ENCODE measurements at regions not wholly inside any gene's neighbourhood (a gene's known extent, or its start where the extent isn't known, plus 50 kb on each side); places are given as distances from the start of the nearest gene placed in this dataset.
"Not testable (repeated sequence)": the region's sequence is repeated elsewhere in the genome, so short reads cannot be mapped to it uniquely, and the experiment has no call there.

DNA sequence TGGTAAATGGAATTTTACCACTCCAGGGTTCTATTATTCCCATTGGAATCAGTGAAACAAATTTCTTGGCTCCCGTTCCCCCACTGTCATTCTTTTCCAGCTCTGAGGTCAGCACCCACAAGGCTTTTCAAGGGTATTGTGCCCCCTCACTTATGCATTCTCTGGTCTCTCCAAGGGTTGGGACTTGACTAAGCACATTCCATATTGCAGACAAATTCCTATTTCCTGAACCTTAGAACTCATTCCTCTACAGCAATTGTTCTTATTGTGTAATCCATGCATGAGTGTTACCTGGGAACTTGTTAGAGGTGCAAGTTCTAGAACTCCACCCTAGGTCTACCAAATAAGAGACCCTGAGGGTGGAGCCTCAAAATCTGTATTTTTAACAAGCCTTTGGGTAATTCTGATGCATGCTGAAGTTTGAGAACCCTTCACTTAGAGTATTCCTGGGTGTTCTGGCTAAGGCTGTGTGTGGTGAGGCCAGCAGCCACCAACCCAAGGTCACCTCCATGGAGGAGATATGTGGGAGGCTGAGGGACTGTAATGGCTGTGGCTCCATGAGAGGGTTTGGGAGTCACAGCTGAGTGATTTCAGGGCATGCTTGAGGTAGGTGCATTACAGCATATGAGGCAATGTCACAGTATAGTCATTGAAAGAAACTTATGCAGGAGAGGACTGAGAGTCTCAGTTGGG is 150.9 kb downstream of the TTC6 start:
- Histone ChIP-seq H3K9ac (ENCODE audit: low read depth in 1 of 2, low read length in 2 of 2) (no peak overlapping the region), H3K27me3 (ENCODE audit: control insufficient read depth in 2 of 2, insufficient read depth in 2 of 2, low read length in 2 of 2) (no peaks in the 10 kb centered on the region), H3K27ac (ENCODE audit: low read depth in 2 of 2, low read length in 2 of 2) (no peak overlapping the region), H3K4me1 (ENCODE audit: control insufficient read depth in 2 of 2, insufficient read depth in 2 of 2, low read length in 2 of 2) (no peaks in the 10 kb centered on the region), H3K9me3 (ENCODE audit: control insufficient read depth in 2 of 2, low read length in 2 of 2) (no peaks in the 10 kb centered on the region), H3K4me3 (ENCODE audit: low read length in 2 of 2) (no peak overlapping the region), H3K36me3 (ENCODE audit: control insufficient read depth in 2 of 2, insufficient read depth in 2 of 2, low read length in 2 of 2) (no peaks in the 10 kb centered on the region)

DNA sequence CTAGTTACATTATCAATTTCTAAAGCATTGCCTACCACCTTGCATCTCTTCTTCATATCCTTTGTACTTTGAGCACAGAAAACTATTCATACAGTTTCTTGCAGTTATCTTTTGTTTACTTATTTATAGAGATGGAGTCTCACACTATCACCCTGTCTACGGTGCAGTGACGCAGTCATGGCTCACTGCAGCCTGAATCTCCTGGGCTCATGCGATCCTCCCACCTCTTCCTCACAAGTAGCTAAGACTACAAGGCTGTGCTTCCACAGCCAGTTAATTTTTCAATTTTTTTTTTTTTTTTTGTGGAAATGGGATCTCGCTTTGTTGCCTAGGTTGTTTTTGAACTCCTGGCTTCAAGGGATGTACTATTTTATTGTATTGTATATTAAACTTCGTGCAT is 158.0 kb downstream of the TTC6 start:
- Histone ChIP-seq H3K4me3 (ENCODE audit: low read length in 2 of 2) (no peak overlapping the region), H3K9ac (ENCODE audit: low read depth in 1 of 2, low read length in 2 of 2) (no peak overlapping the region)

DNA sequence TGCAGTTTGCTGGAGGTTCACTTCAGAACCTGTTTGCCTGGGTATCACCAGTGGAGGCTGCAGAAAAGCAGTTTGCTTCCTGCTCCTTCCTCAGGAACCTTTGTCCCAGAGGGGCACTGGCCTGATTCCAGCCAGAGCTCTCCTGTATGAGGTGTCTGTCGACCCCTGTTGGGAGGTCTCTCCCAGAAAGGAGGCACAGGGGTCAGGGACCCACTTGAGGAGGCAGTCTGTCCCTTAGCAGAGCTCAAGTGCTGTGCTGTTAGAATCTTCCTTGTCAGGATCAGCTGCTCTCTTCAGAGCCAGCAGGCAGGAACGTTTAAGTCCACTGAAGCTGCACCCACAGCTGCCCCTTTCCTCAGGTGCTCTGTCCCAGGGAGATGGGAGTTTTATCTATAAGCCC is 164.8 kb downstream of the TTC6 start:
- H3K27me3 ChIP-seq (ENCODE audit: control insufficient read depth in 2 of 2, insufficient read depth in 2 of 2, low read length in 2 of 2); H3K27ac ChIP-seq (ENCODE audit: low read depth in 2 of 2, low read length in 2 of 2); H3K36me3 ChIP-seq (ENCODE audit: control insufficient read depth in 2 of 2, insufficient read depth in 2 of 2, low read length in 2 of 2); H3K9me3 ChIP-seq (ENCODE audit: control insufficient read depth in 2 of 2, low read length in 2 of 2); H3K4me1 ChIP-seq (ENCODE audit: control insufficient read depth in 2 of 2, insufficient read depth in 2 of 2, low read length in 2 of 2); H3K9ac ChIP-seq (ENCODE audit: low read depth in 1 of 2, low read length in 2 of 2); H3K4me3 ChIP-seq (ENCODE audit: low read length in 2 of 2): not testable (repeated sequence)

More for the DNA sequence above, 158.0 kb downstream of the TTC6 start:
- no peaks in the 10 kb centered on the region for H3K4me1 ChIP-seq (ENCODE audit: control insufficient read depth in 2 of 2, insufficient read depth in 2 of 2, low read length in 2 of 2)
- H3K27me3 ChIP-seq (ENCODE audit: control insufficient read depth in 2 of 2, insufficient read depth in 2 of 2, low read length in 2 of 2), result no peaks in the 10 kb centered on the region
- no peaks in the 10 kb centered on the region for H3K9me3 ChIP-seq (ENCODE audit: control insufficient read depth in 2 of 2, low read length in 2 of 2)
- H3K36me3 ChIP-seq (ENCODE audit: control insufficient read depth in 2 of 2, insufficient read depth in 2 of 2, low read length in 2 of 2), result no peaks in the 10 kb centered on the region
- H3K27ac ChIP-seq (ENCODE audit: low read depth in 2 of 2, low read length in 2 of 2), result no peak overlapping the region

DNA sequence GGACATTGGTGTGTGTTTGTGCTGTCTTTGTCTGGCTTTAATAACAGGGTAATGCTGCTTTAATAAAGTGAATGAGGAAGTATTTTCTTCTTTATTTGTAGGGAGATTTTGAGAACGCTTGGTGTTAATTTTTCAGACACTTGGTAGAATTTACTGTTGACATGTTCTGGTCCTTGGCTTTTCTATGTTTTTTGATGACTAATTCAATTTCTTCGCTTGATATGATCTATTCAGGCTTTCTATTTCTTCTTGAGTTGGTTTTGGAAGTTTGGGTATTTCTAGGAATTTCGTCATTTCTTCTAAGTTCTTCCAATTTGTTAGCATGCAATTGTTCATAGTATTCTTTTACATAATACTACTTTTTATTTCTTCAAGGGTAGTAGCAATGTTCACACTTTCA is 167.8 kb downstream of the TTC6 start:
- Histone ChIP-seq H3K4me1 (ENCODE audit: control insufficient read depth in 2 of 2, insufficient read depth in 2 of 2, low read length in 2 of 2) (no peaks in the 10 kb centered on the region), H3K4me3 (ENCODE audit: low read length in 2 of 2) (no peak overlapping the region), H3K27me3 (ENCODE audit: control insufficient read depth in 2 of 2, insufficient read depth in 2 of 2, low read length in 2 of 2) (no peaks in the 10 kb centered on the region), H3K9ac (ENCODE audit: low read depth in 1 of 2, low read length in 2 of 2) (no peak overlapping the region), H3K36me3 (ENCODE audit: control insufficient read depth in 2 of 2, insufficient read depth in 2 of 2, low read length in 2 of 2) (no peaks in the 10 kb centered on the region), H3K27ac (ENCODE audit: low read depth in 2 of 2, low read length in 2 of 2) (no peak overlapping the region), H3K9me3 (ENCODE audit: control insufficient read depth in 2 of 2, low read length in 2 of 2) (no peaks in the 10 kb centered on the region)

DNA sequence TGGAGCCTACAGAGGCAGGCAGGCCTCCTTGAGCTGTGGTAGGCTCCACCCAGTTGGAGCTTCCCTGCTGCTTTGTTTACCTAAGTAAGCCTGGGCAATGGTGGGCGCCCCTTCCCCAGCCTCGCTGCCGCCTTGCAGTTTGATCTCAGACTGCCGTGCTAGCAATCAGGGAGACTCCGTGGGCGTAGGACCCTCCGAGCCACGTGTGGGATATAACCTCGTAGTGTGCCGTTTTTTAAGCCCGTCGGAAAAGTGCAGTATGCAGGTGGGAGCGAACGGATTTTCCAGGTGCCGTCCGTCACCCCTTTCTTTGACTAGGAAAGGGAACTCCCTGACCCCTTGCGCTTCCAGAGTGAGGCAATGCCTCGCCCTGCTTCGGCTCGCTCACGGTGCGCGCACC is 176.9 kb downstream of the TTC6 start:
- H3K9ac ChIP-seq (ENCODE audit: low read depth in 1 of 2, low read length in 2 of 2); H3K9me3 ChIP-seq (ENCODE audit: control insufficient read depth in 2 of 2, low read length in 2 of 2); H3K4me1 ChIP-seq (ENCODE audit: control insufficient read depth in 2 of 2, insufficient read depth in 2 of 2, low read length in 2 of 2); H3K27me3 ChIP-seq (ENCODE audit: control insufficient read depth in 2 of 2, insufficient read depth in 2 of 2, low read length in 2 of 2); H3K4me3 ChIP-seq (ENCODE audit: low read length in 2 of 2); H3K36me3 ChIP-seq (ENCODE audit: control insufficient read depth in 2 of 2, insufficient read depth in 2 of 2, low read length in 2 of 2); H3K27ac ChIP-seq (ENCODE audit: low read depth in 2 of 2, low read length in 2 of 2): not testable (repeated sequence)

DNA sequence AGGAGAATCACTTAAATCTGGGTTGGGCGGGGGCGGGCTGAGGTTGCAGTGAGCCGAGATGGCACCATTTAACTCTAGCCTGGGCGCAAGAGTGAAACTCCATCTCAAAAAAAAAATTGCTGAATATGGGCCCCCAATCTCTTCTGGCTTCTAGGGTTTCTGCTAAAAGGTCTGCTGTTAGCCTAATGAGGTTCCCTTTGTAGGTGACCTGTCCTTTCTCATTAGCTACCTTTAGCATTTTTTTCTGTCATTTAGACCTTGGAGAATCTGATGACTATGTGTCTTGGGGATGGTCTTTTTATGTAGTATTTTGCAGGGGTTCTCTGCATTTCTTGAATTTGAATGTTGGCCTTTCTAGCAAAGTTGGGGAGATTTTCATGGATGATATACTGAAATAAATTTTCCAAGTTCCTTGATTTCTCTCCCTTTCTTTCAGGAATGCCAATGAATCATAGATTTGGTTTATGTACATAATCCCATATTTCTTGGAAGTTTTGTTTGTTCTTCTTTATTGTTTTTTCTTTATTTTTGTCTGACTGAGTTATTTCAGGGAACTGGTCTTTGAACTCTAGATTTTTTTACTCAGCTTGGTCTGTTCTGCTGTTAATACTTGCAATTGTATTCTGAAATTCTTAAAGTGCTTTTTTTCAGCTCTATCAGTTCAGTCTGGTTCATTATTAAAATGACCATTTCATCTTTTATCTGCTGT is 181.5 kb downstream of the TTC6 start:
- Histone ChIP-seq H3K36me3 (ENCODE audit: control insufficient read depth in 2 of 2, insufficient read depth in 2 of 2, low read length in 2 of 2) (no peaks in the 10 kb centered on the region), H3K27ac (ENCODE audit: low read depth in 2 of 2, low read length in 2 of 2) (no peak overlapping the region)

DNA sequence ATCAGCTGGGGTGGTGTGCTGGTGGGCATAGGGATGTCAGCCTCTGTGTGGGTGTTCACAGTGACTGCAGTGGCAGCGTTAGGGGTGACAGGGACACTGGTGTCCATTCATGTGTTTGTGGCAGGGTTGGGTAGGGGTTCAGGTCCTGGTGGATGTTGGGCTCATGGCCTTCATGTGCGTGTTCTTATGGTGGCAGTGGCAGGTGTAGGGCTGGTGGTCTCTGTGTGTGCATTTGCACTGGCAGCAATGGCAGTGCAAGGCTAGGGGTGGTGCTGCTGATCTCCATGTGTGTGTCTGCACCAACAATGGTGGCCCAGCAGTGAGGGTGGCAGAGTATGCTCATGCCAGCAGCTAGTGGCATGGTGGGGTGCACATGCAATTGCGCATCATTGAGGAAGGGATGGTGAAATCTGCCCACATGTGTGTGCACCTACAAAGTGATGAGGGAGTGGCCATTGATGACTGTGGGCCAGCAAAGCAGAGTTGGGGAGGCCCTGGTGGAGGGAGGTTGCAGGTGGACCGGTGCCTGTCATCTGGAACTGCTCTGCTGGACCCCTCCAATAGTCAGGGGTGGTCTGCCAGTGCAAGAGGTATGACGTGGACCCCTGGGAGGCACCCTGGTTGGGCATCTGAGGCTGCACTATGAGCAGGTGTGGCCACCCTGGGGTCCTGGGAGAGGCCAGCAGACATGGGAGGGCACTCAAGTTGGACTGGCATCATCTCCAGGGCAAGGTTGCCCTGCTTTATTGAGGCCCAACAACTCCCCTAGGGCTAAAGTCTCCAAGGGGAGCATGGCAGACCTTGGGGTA is 182.9 kb downstream of the TTC6 start:
- no peaks in the 10 kb centered on the region for H3K4me1 ChIP-seq (ENCODE audit: control insufficient read depth in 2 of 2, insufficient read depth in 2 of 2, low read length in 2 of 2)
- H3K36me3 ChIP-seq (ENCODE audit: control insufficient read depth in 2 of 2, insufficient read depth in 2 of 2, low read length in 2 of 2), result no peaks in the 10 kb centered on the region
- no peak overlapping the region for H3K27ac ChIP-seq (ENCODE audit: low read depth in 2 of 2, low read length in 2 of 2)
- H3K27me3 ChIP-seq (ENCODE audit: control insufficient read depth in 2 of 2, insufficient read depth in 2 of 2, low read length in 2 of 2), result no peaks in the 10 kb centered on the region
- no peaks in the 10 kb centered on the region for H3K9me3 ChIP-seq (ENCODE audit: control insufficient read depth in 2 of 2, low read length in 2 of 2)
- no peak overlapping the region for H3K4me3 ChIP-seq (ENCODE audit: low read length in 2 of 2)
- no peak overlapping the region for H3K9ac ChIP-seq (ENCODE audit: low read depth in 1 of 2, low read length in 2 of 2)

More for the DNA sequence above, 181.5 kb downstream of the TTC6 start:
- Histone ChIP-seq H3K4me3 (ENCODE audit: low read length in 2 of 2) (no peak overlapping the region), H3K9ac (ENCODE audit: low read depth in 1 of 2, low read length in 2 of 2) (no peak overlapping the region), H3K9me3 (ENCODE audit: control insufficient read depth in 2 of 2, low read length in 2 of 2) (no peaks in the 10 kb centered on the region), H3K27me3 (ENCODE audit: control insufficient read depth in 2 of 2, insufficient read depth in 2 of 2, low read length in 2 of 2) (no peaks in the 10 kb centered on the region), H3K4me1 (ENCODE audit: control insufficient read depth in 2 of 2, insufficient read depth in 2 of 2, low read length in 2 of 2) (no peaks in the 10 kb centered on the region)

DNA sequence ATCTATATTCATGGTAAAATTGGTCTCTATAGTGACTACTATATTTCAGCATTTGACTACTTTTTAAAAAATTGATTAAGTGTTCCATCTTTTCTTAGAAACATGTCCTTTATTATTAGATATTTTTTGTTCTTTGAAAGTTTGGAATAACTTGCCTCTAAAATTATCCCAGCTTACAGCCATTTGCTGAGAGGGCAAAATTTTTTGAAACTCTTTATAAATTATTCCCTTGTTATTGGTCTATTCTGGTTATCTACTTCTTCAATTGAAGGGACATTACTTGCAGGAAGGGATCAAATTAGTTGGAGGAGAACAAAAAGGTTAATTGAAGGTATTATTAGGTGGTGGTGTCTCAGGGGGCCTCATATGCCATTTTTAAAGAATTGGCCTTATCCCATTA is 184.1 kb downstream of the TTC6 start:
- no peaks in the 10 kb centered on the region for H3K9me3 ChIP-seq (ENCODE audit: control insufficient read depth in 2 of 2, low read length in 2 of 2)
- no peaks in the 10 kb centered on the region for H3K36me3 ChIP-seq (ENCODE audit: control insufficient read depth in 2 of 2, insufficient read depth in 2 of 2, low read length in 2 of 2)
- no peak overlapping the region for H3K27ac ChIP-seq (ENCODE audit: low read depth in 2 of 2, low read length in 2 of 2)
- no peaks in the 10 kb centered on the region for H3K27me3 ChIP-seq (ENCODE audit: control insufficient read depth in 2 of 2, insufficient read depth in 2 of 2, low read length in 2 of 2)
- no peaks in the 10 kb centered on the region for H3K4me1 ChIP-seq (ENCODE audit: control insufficient read depth in 2 of 2, insufficient read depth in 2 of 2, low read length in 2 of 2)
- H3K9ac ChIP-seq (ENCODE audit: low read depth in 1 of 2, low read length in 2 of 2), result no peak overlapping the region
- no peak overlapping the region for H3K4me3 ChIP-seq (ENCODE audit: low read length in 2 of 2)

DNA sequence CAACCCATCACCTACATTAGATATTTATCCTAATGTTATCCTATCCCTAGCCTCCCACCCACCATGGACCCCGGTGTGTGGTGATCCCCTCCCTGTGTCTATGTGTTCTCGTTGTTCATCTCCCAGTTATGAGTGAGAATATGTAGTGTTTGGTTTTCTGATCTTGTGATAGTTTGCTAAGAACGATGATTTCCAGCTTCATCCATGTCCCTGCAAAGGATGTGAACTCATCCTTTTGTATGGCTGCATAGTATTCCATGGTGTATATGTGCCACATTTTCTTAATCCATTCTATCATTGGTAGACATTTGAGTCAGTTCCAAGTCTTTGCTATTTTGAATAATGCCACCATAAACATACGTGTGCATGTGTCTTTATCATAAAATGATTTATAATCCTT is 185.3 kb downstream of the TTC6 start:
- not testable (repeated sequence) for H3K27ac ChIP-seq (ENCODE audit: low read depth in 2 of 2, low read length in 2 of 2); H3K36me3 ChIP-seq (ENCODE audit: control insufficient read depth in 2 of 2, insufficient read depth in 2 of 2, low read length in 2 of 2); H3K9ac ChIP-seq (ENCODE audit: low read depth in 1 of 2, low read length in 2 of 2); H3K4me3 ChIP-seq (ENCODE audit: low read length in 2 of 2); H3K4me1 ChIP-seq (ENCODE audit: control insufficient read depth in 2 of 2, insufficient read depth in 2 of 2, low read length in 2 of 2); H3K9me3 ChIP-seq (ENCODE audit: control insufficient read depth in 2 of 2, low read length in 2 of 2); H3K27me3 ChIP-seq (ENCODE audit: control insufficient read depth in 2 of 2, insufficient read depth in 2 of 2, low read length in 2 of 2)

DNA sequence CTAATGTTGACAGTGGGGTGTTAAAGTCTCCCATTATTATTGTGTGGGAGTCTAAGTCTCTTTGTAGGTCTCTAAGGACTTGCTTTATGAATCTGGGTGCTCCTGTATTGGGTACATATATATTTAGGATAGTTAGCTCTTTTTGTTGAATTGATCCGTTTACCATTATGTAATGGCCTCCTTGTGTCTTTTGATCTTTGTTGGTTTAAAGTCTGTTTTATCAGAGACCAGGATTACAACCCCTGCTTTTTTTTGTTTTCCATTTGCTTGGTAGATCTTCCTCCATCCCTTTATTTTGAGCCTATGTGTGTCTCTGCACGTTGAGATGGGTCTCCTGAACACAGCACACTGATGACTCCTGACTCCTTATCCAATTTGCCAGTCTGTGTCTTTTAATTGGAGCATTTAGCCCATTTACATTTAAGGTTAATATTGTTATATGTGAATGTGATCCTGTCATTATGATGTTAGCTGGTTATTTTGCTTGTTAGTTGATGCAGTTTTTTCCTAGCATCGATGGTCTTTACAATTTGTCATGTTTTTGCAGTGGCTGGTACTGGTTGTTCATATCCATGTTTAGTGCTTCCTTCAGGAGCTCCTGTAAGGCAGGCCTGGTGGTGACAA is 188.9 kb downstream of the TTC6 start:
- not testable (repeated sequence) for H3K9me3 ChIP-seq (ENCODE audit: control insufficient read depth in 2 of 2, low read length in 2 of 2); H3K27ac ChIP-seq (ENCODE audit: low read depth in 2 of 2, low read length in 2 of 2); H3K27me3 ChIP-seq (ENCODE audit: control insufficient read depth in 2 of 2, insufficient read depth in 2 of 2, low read length in 2 of 2); H3K36me3 ChIP-seq (ENCODE audit: control insufficient read depth in 2 of 2, insufficient read depth in 2 of 2, low read length in 2 of 2); H3K4me3 ChIP-seq (ENCODE audit: low read length in 2 of 2); H3K9ac ChIP-seq (ENCODE audit: low read depth in 1 of 2, low read length in 2 of 2); H3K4me1 ChIP-seq (ENCODE audit: control insufficient read depth in 2 of 2, insufficient read depth in 2 of 2, low read length in 2 of 2)

All from mucosa of rectum (tissue), 2 donors.